ENCODE measurements at regions not wholly inside any gene's neighbourhood (a gene's known extent, or its start where the extent isn't known, plus 50 kb on each side); places are given as distances from the start of the nearest gene placed in this dataset.

- no peak for TF ChIP-seq CTCF (conservative IDR thresholded peaks at IDR 0.05; ENCODE audit: low read length)
- TF ChIP-seq EZH2phosphoT487 (IDR thresholded peaks at IDR 0.05; ENCODE audit: borderline replicate concordance, low read depth, low read length): no peak
Observed at GRCh38 chr13:109957875-109958274, 171.5 kb upstream of the IRS2 start.
